NCI-H2171 (cell line): ENCODE measurements at regions not wholly inside any gene's neighbourhood (a gene's known extent, or its start where the extent isn't known, plus 50 kb on each side); places are given as distances from the start of the nearest gene placed in this dataset.

ENCODE experiments used
- DNase-seq: peaks from one replicate; lab custom pipeline; 2025; lab: John Stamatoyannopoulos, UW

DNA sequence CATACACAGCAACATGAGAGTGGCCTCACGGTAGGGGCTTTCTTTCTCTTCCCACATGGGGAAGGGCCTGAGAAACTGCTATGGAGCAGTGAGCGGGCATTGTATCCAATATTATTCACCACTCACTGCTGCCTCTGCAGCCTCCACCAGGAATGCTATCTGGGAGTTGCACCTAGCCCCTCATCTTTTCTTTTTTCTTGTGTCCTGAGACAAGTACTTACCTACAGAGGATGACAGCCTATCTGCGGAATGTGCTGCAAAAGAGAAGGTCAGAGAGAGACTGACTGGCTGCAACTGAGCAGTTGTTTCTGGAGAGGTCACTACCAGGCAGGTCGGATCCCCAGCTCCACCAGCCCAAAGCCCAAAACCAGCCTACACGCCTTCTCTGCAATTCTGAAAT, 52.1 kb upstream of the HTATIP2 start:
- DNase-seq = no peak

DNA sequence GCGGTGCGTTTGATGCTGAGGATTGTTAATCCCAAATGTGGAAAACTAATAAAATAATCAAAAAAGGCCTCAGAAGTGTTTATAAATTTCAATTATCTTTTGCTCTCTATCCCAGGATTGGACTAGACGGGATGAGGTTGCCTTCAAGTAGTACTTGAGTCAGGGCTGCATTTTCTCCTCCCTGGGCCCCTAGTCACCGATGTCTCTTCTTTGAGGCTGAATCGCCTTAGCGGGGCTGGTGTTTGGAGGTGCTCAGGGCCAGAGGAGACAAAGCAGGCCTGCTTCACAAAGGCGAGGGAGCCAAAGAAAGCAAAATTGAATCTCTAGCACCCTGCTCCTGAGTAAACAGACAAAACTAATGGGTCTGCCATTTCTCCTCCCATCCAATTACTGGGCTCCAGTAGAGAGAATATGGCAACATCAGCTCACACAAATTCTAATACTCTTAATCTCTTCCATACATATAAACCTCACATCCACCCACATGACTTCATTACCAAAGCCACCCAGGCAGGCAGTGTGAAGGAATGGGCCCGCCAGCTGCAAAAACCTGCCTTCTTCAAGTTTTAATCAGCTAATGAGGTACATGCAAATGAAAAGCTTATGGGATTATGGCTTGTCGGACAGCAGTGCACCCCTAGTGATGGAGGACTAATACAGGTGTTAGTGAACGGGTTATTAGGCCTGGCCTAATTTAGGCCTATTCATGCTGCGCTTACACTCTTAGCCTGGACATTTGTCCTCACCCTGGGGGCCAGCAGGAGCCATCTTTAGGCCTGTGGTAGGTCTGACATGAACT, 52.7 kb upstream of the HTATIP2 start:
- DNase-seq = no peak

DNA sequence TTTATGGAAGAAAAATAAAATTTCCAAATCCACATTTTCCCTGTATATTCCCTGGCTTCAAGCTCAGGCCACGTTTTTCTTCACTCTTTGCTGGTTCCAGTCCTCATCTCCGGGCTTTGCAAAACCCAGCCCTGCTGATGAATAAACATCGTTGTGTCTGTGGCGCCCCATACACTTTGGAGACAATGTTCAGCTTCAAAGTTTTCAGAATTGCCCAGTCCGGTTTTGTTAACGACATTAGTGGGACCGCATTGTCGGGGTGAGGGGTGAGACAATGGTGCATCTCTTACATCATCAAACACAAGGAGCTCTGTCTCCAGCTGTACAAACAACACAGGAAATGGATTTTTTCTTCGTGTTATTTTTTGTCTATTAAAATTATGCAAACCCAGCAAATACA, 53.4 kb upstream of the HTATIP2 start:
- DNase-seq = no peak

DNA sequence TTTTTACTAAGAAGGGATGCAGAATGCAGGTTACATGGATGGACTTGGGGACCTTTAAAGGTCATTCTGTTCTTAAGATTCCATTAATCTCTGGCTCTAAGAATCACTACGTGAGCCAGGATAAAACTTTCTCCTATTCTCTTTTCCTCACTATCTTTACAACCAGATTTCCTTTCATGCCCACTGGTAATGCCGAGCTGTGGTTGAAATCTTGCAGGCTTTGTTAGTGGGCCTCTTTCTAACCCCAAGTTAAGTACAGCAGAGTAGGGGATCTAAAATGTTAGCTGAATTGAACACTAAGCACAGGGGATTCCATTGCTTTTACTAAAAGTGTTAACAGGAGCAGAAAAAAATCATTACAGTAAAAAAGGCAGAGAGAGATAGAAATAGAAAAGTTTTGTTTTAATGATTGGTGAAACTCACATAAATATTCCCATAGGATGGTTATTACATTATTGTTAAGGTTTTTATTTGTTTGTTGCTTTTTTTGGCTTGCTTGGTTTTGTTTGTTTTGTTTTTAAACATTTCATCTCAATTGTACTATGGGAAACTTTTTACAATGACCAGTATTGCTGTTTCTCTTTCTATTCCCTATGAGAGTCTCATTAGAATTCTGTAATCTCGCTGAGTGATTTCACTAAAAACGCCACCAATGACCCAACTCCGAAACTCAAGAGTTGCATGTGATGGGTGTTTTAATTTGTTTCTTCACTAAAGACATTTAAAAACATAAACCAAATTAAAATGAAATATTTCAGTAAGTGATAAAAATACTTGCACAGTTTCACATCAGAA, 54.1 kb upstream of the HTATIP2 start:
- no peak for DNase-seq

DNA sequence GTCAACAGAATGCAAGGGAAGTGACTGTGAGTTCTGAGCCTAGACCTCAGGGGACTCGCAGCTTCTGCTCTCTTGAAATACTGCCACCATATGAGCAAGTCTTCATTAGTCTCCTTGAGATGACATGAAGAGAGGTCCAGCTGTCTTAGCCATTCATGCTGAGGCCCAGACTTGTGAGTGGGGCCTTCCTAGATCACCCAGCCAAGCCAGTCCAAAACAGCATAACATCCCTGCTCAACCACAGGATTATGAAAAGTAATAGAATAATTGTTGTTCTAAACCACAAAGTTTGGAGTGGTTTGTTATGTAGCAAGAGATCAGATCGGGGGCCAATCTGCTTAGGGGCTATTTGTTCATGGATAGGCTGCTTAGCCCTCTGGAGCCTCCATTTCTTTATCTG, 54.9 kb upstream of the HTATIP2 start:
- no peak for DNase-seq

DNA sequence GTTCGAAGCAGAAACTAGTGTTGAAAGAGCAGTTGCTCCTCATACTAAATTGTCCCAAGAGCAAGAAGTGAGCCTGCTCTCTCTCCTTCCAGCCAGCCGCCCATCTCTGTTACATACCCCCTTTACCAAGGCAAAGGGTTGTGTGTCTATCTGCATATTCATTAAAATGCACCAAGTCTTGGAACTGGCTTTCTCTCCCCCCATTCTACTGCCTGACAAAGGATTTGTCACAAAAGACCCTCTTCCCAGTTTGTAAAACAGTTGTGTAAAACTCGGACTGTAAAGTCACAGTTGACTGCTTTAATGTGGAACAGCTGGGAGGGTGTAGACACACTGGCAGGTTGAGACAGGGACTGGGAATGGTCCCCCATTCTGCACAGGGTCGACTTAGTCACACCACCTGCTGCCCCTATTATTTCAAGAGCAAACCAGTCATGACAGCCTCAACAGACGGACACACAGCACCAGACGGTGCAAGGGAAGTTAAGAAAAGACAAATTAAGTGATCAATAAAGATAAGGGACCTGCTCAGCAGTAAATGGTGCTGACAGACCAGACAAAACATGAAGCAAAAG, 60.0 kb upstream of the HTATIP2 start:
- no peak for DNase-seq

DNA sequence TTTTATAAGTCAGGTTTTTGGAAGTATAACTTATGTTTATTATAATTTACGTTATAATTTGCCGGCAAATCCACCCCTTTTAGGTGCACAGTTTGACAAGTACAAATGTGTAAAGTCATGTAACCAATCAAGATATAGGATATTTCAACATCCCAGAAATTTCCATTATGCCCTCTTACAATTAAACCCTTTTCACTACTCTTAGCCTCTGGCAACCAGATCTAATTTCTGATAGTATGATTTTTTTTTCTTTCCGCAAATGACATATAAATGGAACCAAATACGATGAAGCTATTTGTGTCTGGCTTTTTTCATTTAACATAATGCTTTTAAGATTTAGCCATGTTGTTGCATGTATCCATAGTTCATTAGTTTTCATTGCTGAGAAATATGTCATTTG, 69.5 kb upstream of the HTATIP2 start:
- DNase-seq = no peak

DNA sequence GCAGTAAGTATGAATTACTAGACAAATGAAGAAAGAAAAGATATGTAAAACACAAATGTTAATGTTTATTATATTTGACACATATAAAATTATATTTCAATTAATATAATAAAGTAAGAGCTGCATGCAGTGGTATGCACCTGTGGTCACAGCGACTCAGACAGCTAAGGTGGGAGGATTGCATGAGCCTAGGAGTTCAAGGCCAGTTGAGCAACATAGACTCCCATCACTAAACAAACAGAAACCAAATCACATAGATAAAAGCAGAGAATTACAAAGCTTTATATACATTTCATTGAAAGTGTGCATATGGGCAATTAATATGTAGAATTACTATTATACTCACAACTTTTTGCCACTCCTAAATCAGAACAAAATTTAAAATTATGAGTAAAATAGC, 70.0 kb upstream of the HTATIP2 start:
- no peak for DNase-seq

DNA sequence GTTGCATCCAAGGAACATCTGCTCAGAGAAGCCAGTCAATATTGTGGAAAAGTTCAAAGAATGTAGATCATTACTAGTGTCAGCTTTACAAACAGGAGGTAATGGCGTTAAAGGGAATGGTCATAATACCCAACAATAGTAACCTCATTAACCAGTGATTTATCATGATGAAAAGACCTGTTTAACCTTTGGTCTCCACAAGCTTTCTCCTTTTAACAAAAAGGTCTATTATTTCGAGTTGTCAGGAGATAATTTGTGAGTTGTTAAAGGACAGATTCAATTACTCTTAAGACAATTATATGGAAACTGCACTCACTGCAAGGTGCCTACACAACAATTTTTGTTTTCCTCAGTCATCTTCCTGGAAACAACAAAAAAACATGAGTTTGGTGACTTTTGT, 73.8 kb upstream of the HTATIP2 start:
- no peak for DNase-seq

DNA sequence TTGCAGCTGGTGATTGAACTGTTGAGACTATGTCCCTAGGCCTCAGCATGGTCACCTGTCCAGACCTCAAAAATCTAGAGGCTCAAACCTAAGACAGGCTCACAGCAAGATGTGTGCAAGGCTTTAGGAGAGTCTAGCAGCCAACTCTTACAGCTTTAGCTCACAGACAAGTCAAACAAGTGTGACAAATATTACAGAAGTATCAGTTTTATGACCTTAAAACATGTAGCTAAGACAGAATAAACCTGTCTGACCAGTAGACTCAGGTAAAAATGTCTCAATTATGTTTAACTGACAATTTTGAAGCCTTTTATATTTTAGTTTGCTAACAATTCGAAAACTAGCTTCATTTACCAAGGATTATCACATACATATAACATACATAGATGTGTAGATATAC, 80.0 kb upstream of the HTATIP2 start:
- no peak for DNase-seq

DNA sequence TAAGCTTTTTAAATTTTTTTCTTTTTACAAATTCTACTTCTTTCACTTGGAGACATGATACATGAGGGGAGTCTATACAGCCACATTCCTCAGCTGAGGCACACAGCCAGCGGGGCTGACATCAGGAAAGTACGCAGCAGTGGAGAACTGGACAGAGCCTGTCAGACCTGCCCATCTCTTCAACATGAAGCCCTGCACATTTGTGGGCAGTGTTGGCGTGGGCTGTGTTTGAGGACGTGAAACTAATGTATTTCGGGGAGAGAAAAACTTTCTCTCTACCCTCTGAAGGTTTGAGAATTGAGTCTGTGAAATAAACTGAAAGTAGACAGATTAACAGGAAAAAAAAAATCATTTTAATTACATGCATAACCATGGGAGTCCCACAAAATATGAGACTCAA, 84.8 kb upstream of the HTATIP2 start:
- DNase-seq = no peak

DNA sequence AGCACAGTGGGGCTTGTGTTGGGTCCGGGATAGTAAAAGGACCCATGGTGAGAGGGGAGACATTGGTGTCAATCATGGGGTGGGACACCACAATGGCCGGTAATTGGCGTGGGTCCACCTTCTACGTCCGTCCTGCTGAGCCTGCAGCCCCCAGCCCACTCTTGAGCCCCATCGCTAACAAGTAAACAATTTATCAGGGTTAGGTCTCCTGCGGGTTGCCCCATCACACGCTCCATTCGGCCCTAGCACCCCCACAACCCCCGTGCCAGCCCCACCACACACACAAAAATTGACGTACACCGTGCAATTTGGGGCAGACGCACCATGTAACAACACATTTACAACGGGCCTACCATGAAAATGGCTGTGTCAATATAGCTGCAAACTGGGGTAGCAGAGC, 86.5 kb upstream of the HTATIP2 start:
- no peak for DNase-seq

DNA sequence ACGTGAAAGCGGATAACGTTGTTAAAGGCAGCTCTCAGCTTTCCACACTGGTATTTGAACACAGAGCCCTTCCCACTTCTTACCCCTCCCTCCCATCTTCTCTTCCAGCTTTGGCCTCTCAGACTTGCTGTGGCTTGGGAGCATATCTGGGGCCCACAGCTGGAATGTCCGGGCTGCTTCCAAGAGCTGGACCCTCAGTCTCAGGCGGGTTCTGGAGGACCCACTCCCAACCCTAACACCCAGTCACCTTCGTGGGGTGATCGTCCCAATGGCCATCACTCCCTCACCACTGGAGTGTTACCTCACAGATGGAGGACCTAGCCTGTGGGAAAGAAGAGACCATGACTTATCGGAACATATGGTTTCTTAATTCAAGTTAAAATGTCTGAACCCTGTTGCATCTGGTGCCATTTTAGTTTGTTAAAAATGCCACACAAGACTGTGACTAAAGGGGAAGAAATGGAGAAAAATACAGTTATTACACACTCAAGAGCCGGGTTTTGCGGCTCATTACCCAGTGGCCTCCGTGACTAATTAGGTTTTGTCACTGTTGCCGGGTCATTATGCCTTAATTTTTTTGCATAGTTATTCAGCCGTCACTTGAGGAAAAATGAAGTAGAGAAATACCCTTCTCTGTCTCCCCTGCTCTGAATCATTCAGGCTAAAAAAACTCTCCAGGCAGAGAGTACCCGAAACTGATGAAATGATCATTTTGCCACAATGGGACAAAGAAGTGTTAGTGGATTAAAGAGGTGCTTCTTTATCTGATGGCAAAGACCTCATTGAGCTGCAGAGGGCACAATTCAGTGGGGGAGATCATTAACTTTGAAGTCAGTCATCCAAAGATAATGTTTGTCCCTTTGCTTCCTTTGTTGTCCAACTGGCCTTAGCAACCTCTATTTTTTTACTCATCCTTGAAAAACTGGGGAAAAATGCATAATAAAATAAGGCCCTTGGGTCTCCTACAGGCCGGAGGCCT, 87.2 kb upstream of the HTATIP2 start:
- no peak for DNase-seq

DNA sequence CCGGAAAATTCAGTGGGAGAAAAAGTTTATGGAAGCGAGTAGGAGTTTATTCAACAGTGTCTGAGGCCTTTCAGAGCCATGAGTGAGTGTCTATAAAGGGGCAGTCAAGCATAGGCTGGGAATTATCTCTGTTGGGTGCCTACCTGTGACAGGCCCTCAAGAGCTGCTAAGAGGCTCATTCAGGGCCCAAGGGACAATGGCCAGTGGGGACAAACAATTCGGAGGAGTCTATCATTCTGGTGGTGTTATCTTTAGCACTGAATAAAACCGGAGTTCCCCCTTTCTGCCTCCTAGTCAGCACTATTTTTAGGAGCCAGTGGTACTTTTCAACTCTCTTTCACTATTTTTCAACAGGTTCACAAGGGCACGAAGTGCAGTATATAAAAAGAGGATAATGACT, 89.5 kb upstream of the HTATIP2 start:
- no peak for DNase-seq

DNA sequence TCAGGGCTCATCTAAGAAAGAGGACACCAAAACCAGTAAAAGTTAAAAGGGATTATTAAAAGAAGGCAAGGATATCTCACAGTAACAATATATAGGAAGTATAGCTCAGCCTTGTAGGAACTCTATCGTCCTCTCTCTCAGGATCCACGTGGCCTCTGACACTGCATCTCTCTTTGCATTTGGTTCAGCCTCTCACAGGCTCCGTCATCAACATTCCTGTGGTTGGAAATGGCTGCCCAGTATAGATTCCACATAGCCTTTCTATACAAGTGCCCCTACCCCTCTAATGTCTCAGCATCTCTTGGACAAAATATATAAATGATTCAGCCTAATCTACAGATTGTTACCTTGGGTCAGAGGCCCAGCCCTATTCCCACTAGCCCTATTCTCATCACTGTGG, 101.3 kb upstream of the DBX1 start:
- no peak for DNase-seq

DNA sequence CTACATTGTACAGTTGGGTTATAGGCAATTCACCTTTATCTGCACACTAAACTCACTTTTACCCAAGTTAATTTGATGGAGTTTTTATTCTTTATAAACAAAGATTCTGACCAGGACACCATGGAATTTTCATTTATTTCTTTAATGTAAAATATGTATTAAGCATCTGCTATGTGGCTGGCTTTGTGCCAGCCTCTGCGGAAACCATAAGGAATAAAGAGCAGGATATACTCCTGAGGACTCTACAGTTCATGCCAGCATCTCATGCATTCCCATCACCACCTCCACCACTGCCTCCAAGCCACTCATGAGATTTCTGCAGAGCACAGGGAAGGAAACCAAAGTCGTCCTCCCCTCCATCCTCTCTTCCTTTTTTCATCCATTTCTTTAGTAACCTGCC, 100.0 kb upstream of the DBX1 start:
- no peak for DNase-seq

DNA sequence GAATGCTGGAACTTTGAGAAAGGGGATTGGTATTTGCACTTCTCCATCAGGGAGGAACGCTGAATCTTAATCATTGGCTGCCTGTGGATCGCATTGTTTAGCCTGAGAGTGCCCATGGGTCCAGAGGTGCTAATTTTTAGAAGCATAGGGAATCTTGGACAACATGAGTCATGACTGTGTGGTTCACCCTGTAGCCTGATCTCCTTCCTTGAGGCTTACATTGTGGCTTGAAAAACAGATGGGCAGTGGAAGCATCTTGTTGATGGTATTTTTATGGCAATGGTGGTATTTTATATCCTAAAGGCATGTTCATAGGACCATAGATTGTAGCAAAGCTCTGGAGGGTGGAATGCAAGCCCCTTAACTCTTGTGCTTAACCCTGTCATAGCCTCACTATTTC, 99.2 kb upstream of the DBX1 start:
- DNase-seq = no peak

DNA sequence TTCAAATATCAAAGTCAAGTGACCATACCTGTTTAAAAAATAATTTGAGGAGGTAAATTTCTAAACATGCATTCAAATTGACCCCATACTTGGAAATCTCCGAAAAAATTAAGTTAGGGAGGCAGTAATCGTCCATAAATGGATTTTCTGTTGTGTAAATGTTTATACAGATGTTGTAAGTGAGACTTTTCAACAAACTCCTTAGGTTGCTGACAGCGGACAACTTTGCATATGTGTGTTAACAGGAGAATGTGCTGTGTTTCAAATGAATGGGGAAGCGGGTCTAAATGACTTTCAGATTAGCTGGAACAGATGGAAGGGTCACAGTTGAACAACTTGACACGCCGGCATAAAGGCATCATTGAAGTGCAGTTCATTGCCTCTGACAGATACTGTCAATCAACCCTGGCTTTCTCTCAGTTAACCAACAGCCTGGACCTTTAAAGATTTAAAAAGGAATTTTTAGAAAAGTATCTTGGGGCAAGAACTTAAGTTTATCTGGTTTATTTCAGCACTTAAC, 98.2 kb upstream of the DBX1 start:
- peak; percentile 34 for DNase-seq

DNA sequence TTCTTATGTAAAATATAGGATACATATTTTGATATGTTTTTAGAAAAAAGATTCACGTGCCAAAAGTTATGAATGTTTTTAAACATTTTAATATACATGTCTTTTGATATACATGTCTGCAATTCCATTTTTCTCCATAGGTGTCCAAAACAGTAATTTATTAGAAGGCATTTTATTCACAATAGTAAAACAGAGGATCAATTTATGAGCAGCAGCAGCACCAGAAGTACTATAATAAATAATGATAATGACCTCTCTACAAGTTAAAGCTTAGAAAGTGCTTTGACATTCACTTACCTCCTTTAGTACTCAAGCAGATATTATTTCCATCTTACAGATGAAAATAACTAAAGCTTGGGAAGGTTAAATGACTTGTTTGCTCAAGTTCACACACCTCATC, 96.7 kb upstream of the DBX1 start:
- DNase-seq = no peak

DNA sequence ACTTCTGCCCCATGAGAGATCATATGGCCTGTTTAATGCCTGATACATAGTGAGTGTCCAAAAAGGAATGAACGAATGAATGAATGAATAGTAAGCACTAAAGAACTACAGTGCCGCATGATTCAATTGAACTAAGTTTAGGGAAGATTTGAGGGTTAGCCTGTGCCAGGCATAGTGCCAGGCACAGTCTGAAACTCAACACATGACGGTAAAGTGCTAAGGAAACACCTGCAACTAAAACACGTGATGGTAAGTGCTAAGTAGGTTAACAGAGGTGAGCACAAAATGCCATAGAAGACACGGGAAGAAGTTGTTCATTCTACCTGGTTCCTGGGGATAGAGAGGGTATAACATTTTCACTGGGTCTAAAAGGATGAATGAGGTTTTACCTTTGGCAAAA, 93.5 kb upstream of the DBX1 start:
- no peak for DNase-seq

DNA sequence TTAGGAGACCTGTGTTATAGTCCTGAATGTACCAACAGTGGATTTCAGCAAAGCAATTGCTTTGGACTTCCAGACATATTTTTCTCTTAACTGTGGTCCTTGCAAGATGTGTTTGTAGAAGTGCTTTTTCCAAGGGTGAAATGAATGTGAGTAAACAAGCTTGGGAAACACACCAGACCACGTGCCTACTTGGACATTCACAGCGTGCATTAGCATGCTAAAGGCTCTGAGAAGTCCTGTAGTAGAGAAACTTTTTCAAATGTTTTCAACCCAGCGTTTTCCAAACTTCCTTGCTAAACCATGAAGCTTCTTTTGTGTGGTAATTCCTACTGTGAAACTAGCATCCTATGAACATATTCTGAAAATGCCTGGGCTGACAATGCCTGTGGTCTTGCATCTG, 91.2 kb upstream of the DBX1 start:
- DNase-seq = no peak
